ENCODE measurements at regions not wholly inside any gene's neighbourhood (a gene's known extent, or its start where the extent isn't known, plus 50 kb on each side); places are given as distances from the start of the nearest gene placed in this dataset.

- no peak overlapping the region for H3K4me3 ChIP-seq (ENCODE audit: low read depth, poor library complexity, severe bottlenecking)
- no peak for DNase-seq (ENCODE audit: low spot score in 2 of 2)
- no peak for TF ChIP-seq CTCF (IDR thresholded peaks at IDR 0.05)
- TF ChIP-seq POLR2A (IDR thresholded peaks at IDR 0.05) = no peak
- intact Hi-C loops (cut with DNase I; ENCODE audit: low total_unique reads) = no loop called here
- WGBS, 2 donors = 78 to 81% methylated on average over 4 of the region's 4 CpGs
These were observed 49.8 kb upstream of the HEY2 start for GRCh38 chr6:125699591-125699990.

Data from lower leg skin (tissue), 4 donors.